SH-SY5Y (cell line): ENCODE measurements at regions not wholly inside any gene's neighbourhood (a gene's known extent, or its start where the extent isn't known, plus 50 kb on each side); places are given as distances from the start of the nearest gene placed in this dataset.

Experiments
- GATA2 ChIP-seq: IDR thresholded peaks from 2 replicates; pipeline ENCODE4 v1.6.1; 2011; ENCODE audit warnings: mild to moderate bottlenecking, low read depth, low read length
- GATA3 ChIP-seq: IDR thresholded peaks from 2 replicates; pipeline ENCODE4 v1.6.1; 2011; ENCODE audit warnings: low read depth, mild to moderate bottlenecking, low read length, moderate library complexity

GRCh38 chr22:33160525-33160924 is 102.3 kb upstream of the SYN3 start:
- no peak for TF ChIP-seq GATA2

GRCh38 chr22:33149611-33150010 is 91.4 kb upstream of the SYN3 start:
- TF ChIP-seq GATA2 (no peak), GATA3 (no peak)

GRCh38 chr22:33144721-33145120 is 86.5 kb upstream of the SYN3 start:
- TF ChIP-seq GATA3, result no peak
- TF ChIP-seq GATA2, result no peak

GRCh38 chr22:33142282-33143055 is 84.3 kb upstream of the SYN3 start:
- no peak for TF ChIP-seq GATA3
- no peak for TF ChIP-seq GATA2

- TF ChIP-seq GATA3, result no peak
- no peak for TF ChIP-seq GATA2
Observed at GRCh38 chr22:33139937-33140336, 81.8 kb upstream of the SYN3 start.

GRCh38 chr22:33130473-33130872 is 72.3 kb upstream of the SYN3 start:
- TF ChIP-seq GATA3 (no peak), GATA2 (no peak)

- no peak for TF ChIP-seq GATA3
- TF ChIP-seq GATA2, result no peak
Observed at GRCh38 chr22:33129621-33130020, 71.4 kb upstream of the SYN3 start.

- TF ChIP-seq GATA3, result no peak
- TF ChIP-seq GATA2, result no peak
Observed at GRCh38 chr22:33126881-33127280, 68.7 kb upstream of the SYN3 start.

GRCh38 chr22:33124471-33124870 is 66.3 kb upstream of the SYN3 start:
- TF ChIP-seq GATA2, result no peak
- TF ChIP-seq GATA3, result no peak

- TF ChIP-seq GATA3 (no peak), GATA2 (no peak)
Observed at GRCh38 chr22:33119044-33119443, 60.9 kb upstream of the SYN3 start.

- no peak for TF ChIP-seq GATA2
- no peak for TF ChIP-seq GATA3
Observed at GRCh38 chr22:33117821-33118220, 59.6 kb upstream of the SYN3 start.

GRCh38 chr22:33116841-33117547 is 58.8 kb upstream of the SYN3 start:
- TF ChIP-seq GATA2, result no peak
- TF ChIP-seq GATA3, result no peak

- TF ChIP-seq GATA2, result peak; percentile 88
- peak; percentile 91 for TF ChIP-seq GATA3
Observed at GRCh38 chr22:33114565-33114964, 56.4 kb upstream of the SYN3 start.

- TF ChIP-seq GATA3 (no peak), GATA2 (no peak)
Observed at GRCh38 chr22:33112580-33112979, 54.4 kb upstream of the SYN3 start.

GRCh38 chr22:33111491-33111890 is 53.3 kb upstream of the SYN3 start:
- TF ChIP-seq GATA3, result no peak
- TF ChIP-seq GATA2, result no peak
